ENCODE measurements at regions not wholly inside any gene's neighbourhood (a gene's known extent, or its start where the extent isn't known, plus 50 kb on each side); places are given as distances from the start of the nearest gene placed in this dataset.

GRCh38 chr7:106400923-106401322, 116.1 kb upstream of the NAMPT start:
- FAIRE-seq (no peak), DNase-seq (ENCODE audit: low read depth, low spot score) (no peak)
- no peaks in the 10 kb centered on the region for H3K27me3 ChIP-seq (ENCODE audit: control insufficient read depth, extremely low read depth, insufficient read depth, low read length)
- no peaks in the 10 kb centered on the region for H3K4me1 ChIP-seq (ENCODE audit: control insufficient read depth, extremely low read depth, insufficient read depth, low read length)
- TF ChIP-seq CTCF (optimal IDR thresholded peaks at IDR 0.05 in 1 of 3, IDR thresholded peaks at IDR 0.05 in 1 of 3, conservative IDR thresholded peaks at IDR 0.05 in 1 of 3; ENCODE audit: extremely low read depth in 1 of 3, insufficient read depth in 2 of 3, low read length in 3 of 3) (no peak), EZH2 (IDR thresholded peaks at IDR 0.05; ENCODE audit: low read length) (no peak)
- no peaks in the 10 kb centered on the region for H3K9me3 ChIP-seq (ENCODE audit: control insufficient read depth, low read depth, low read length)
- H3K4me2 ChIP-seq (ENCODE audit: control insufficient read depth, extremely low read depth, insufficient read depth, low read depth, low read length), result no peak overlapping the region
- H3K79me2 ChIP-seq (ENCODE audit: control insufficient read depth, insufficient read depth, low read length), result no peaks in the 10 kb centered on the region
- no peaks in the 10 kb centered on the region for H3K9me1 ChIP-seq (ENCODE audit: control insufficient read depth, extremely low read depth, insufficient read depth, low read length)
- H3K36me3 ChIP-seq (ENCODE audit: control insufficient read depth in 2 of 2, extremely low read depth in 1 of 2, insufficient read depth in 2 of 2, low read length in 2 of 2), result no peaks in the 10 kb centered on the region
- no peak overlapping the region for H2AFZ ChIP-seq (ENCODE audit: control insufficient read depth, low read length)
- dilution Hi-C loops (cut with MboI; ENCODE audit: extremely low pct_ligation_motif_present, low sequenced_read_pairs), result no loop called here
- no peaks in the 10 kb centered on the region for H4K20me1 ChIP-seq (ENCODE audit: control insufficient read depth, extremely low read depth, insufficient read depth, low read length)
- no peak overlapping the region for H3K27ac ChIP-seq (ENCODE audit: control insufficient read depth, insufficient read depth, low read length)
- H3K9ac ChIP-seq (ENCODE audit: control insufficient read depth, extremely low read depth, insufficient read depth, low read length), result no peak overlapping the region
- no peak overlapping the region for H3K4me3 ChIP-seq (ENCODE audit: control insufficient read depth in 2 of 3, extremely low read depth in 1 of 3, insufficient read depth in 2 of 3, low read depth in 1 of 3, low read length in 3 of 3)

- H3K9me3 ChIP-seq (ENCODE audit: control insufficient read depth, low read depth, low read length), result no peaks in the 10 kb centered on the region
- dilution Hi-C loops (cut with MboI; ENCODE audit: extremely low pct_ligation_motif_present, low sequenced_read_pairs), result no loop called here
- no peak for DNase-seq (ENCODE audit: low read depth, low spot score)
Observed at GRCh38 chr7:106398786-106399185, 114.0 kb upstream of the NAMPT start.

More at GRCh38 chr7:106398786-106399185, 114.0 kb upstream of the NAMPT start:
- no peak for FAIRE-seq
- H3K27me3 ChIP-seq (ENCODE audit: control insufficient read depth, extremely low read depth, insufficient read depth, low read length), result no peaks in the 10 kb centered on the region
- H4K20me1 ChIP-seq (ENCODE audit: control insufficient read depth, extremely low read depth, insufficient read depth, low read length), result no peaks in the 10 kb centered on the region
- no peak overlapping the region for H3K9ac ChIP-seq (ENCODE audit: control insufficient read depth, extremely low read depth, insufficient read depth, low read length)
- H3K4me2 ChIP-seq (ENCODE audit: control insufficient read depth, extremely low read depth, insufficient read depth, low read depth, low read length), result no peak overlapping the region
- H3K79me2 ChIP-seq (ENCODE audit: control insufficient read depth, insufficient read depth, low read length), result no peaks in the 10 kb centered on the region
- no peaks in the 10 kb centered on the region for H3K4me1 ChIP-seq (ENCODE audit: control insufficient read depth, extremely low read depth, insufficient read depth, low read length)
- no peak overlapping the region for H3K4me3 ChIP-seq (ENCODE audit: control insufficient read depth in 2 of 3, extremely low read depth in 1 of 3, insufficient read depth in 2 of 3, low read depth in 1 of 3, low read length in 3 of 3)
- no peak overlapping the region for H2AFZ ChIP-seq (ENCODE audit: control insufficient read depth, low read length)
- H3K9me1 ChIP-seq (ENCODE audit: control insufficient read depth, extremely low read depth, insufficient read depth, low read length), result no peaks in the 10 kb centered on the region
- no peak for TF ChIP-seq CTCF (optimal IDR thresholded peaks at IDR 0.05 in 1 of 3, IDR thresholded peaks at IDR 0.05 in 1 of 3, conservative IDR thresholded peaks at IDR 0.05 in 1 of 3; ENCODE audit: extremely low read depth in 1 of 3, insufficient read depth in 2 of 3, low read length in 3 of 3)
- TF ChIP-seq EZH2 (IDR thresholded peaks at IDR 0.05; ENCODE audit: low read length), result no peak
- no peak overlapping the region for H3K27ac ChIP-seq (ENCODE audit: control insufficient read depth, insufficient read depth, low read length)
- no peaks in the 10 kb centered on the region for H3K36me3 ChIP-seq (ENCODE audit: control insufficient read depth in 2 of 2, extremely low read depth in 1 of 2, insufficient read depth in 2 of 2, low read length in 2 of 2)
